WTC11 (cell line): ENCODE measurements at regions not wholly inside any gene's neighbourhood (a gene's known extent, or its start where the extent isn't known, plus 50 kb on each side); places are given as distances from the start of the nearest gene placed in this dataset.

Experiments used
- ATF2 ChIP-seq: sonication (generic); formaldehyde crosslinking; IDR thresholded peaks from 2 replicates; pipeline ENCODE4 v1.8.1; 2022; ENCODE audit warnings: low read depth, missing genetic modification reagents, borderline replicate concordance
- CBFB ChIP-seq: sonication (generic); formaldehyde crosslinking; IDR thresholded peaks from 2 replicates; pipeline ENCODE4 v1.8.1; 2022; ENCODE audit warnings: mild to moderate bottlenecking, low read depth, missing genetic modification reagents
- CREB1 ChIP-seq: sonication (generic); formaldehyde crosslinking; IDR thresholded peaks from 2 replicates; pipeline ENCODE4 v1.8.0; 2023; ENCODE audit warnings: mild to moderate bottlenecking, missing genetic modification reagents
- CTCF ChIP-seq: fragments of 200-600 bp; IDR thresholded peaks from 2 replicates; pipeline ENCODE4 v1.8.0; 2022; ENCODE audit warnings: antibody characterized with exemption
- FOXP4 ChIP-seq: sonication (generic); formaldehyde crosslinking; IDR thresholded peaks from 2 replicates; pipeline ENCODE4 v1.8.0; 2022; ENCODE audit warnings: mild to moderate bottlenecking, missing genetic modification reagents
- GABPB1 ChIP-seq: sonication (generic); formaldehyde crosslinking; IDR thresholded peaks from 2 replicates; pipeline ENCODE4 v1.8.1; 2023; ENCODE audit warnings: mild to moderate bottlenecking, missing genetic modification reagents
- IRF1 ChIP-seq: sonication (generic); formaldehyde crosslinking; IDR thresholded peaks from 2 replicates; pipeline ENCODE4 v1.8.0; 2023; ENCODE audit warnings: missing genetic modification reagents
- JUN ChIP-seq: sonication (generic); formaldehyde crosslinking; IDR thresholded peaks from 2 replicates; pipeline ENCODE4 v1.8.0; 2023; ENCODE audit warnings: mild to moderate bottlenecking, missing genetic modification reagents
- MAX ChIP-seq: sonication (generic); formaldehyde crosslinking; IDR thresholded peaks from 2 replicates; pipeline ENCODE4 v1.8.0; 2022; ENCODE audit warnings: mild to moderate bottlenecking, missing genetic modification reagents
- NR1H2 ChIP-seq: sonication (generic); formaldehyde crosslinking; IDR thresholded peaks from 2 replicates; pipeline ENCODE4 v1.9.0; 2021; ENCODE audit warnings: mild to moderate bottlenecking, moderate library complexity, missing genetic modification reagents
- PRDM15 ChIP-seq: sonication (generic); formaldehyde crosslinking; IDR thresholded peaks from 2 replicates; pipeline ENCODE4 v1.8.0; 2022; ENCODE audit warnings: missing genetic modification reagents
- SMAD3 ChIP-seq: sonication (generic); formaldehyde crosslinking; IDR thresholded peaks from 2 replicates; pipeline ENCODE4 v1.8.0; 2022; ENCODE audit warnings: missing genetic modification reagents, mild to moderate bottlenecking, borderline replicate concordance
- ZNF671 ChIP-seq: fragments of 250-450 bp; sonication (Bioruptor Pico); IDR thresholded peaks from 2 replicates; pipeline ENCODE4 v1.8.0; 2021; ENCODE audit warnings: mild to moderate bottlenecking

GRCh38 chr7:156089222-156089621 is 277.0 kb upstream of the SHH start:
- TF ChIP-seq ATF2 (CRISPR knock-in tag) (no peak), PRDM15 (CRISPR knock-in tag) (no peak), CTCF (no peak), SMAD3 (CRISPR knock-in tag) (no peak), CREB1 (CRISPR knock-in tag) (no peak), IRF1 (CRISPR knock-in tag) (no peak), CBFB (CRISPR knock-in tag) (no peak), ZNF671 (CRISPR knock-in tag) (no peak), MAX (no peak), JUN (no peak), FOXP4 (CRISPR knock-in tag) (no peak), GABPB1 (CRISPR knock-in tag) (no peak), NR1H2 (CRISPR knock-in tag) (no peak)
